ENCODE measurements at regions not wholly inside any gene's neighbourhood (a gene's known extent, or its start where the extent isn't known, plus 50 kb on each side); places are given as distances from the start of the nearest gene placed in this dataset.

GRCh38 chr10:2038036-2038435 lies 300.7 kb upstream of the ADARB2 start:
- no peak for DNase-seq (ENCODE audit: low spot score)
- no peaks in the 10 kb centered on the region for H3K27me3 ChIP-seq (ENCODE audit: control insufficient read depth in 4 of 4, insufficient read depth in 4 of 4, low read length in 3 of 4)
- no peak overlapping the region for H3K27ac ChIP-seq (ENCODE audit: low read depth in 1 of 2, low read length in 2 of 2)
- H3K36me3 ChIP-seq (ENCODE audit: control insufficient read depth in 4 of 4, insufficient read depth in 3 of 4, low read depth in 1 of 4, low read length in 3 of 4), result no peaks in the 10 kb centered on the region
- TF ChIP-seq RAD21 (IDR thresholded peaks at IDR 0.05), result no peak
- no peak for TF ChIP-seq SP1 (IDR thresholded peaks at IDR 0.05)
- TF ChIP-seq YY1 (IDR thresholded peaks at IDR 0.05), result no peak
- no peak for TF ChIP-seq RXRA (IDR thresholded peaks at IDR 0.05)
- no peak for TF ChIP-seq TAF1 (conservative IDR thresholded peaks at IDR 0.05)
- no peak for TF ChIP-seq HNF4A (conservative IDR thresholded peaks at IDR 0.05)
- no peak for TF ChIP-seq JUND (IDR thresholded peaks at IDR 0.05)
- no peak for TF ChIP-seq FOXA1 (IDR thresholded peaks at IDR 0.05)
- TF ChIP-seq NR2F2 (IDR thresholded peaks at IDR 0.05), result no peak
- TF ChIP-seq MAX (IDR thresholded peaks at IDR 0.05), result no peak
- no peak for TF ChIP-seq EGR1 (IDR thresholded peaks at IDR 0.05; ENCODE audit: low read depth in 2 of 2)
- TF ChIP-seq, protein P1, sequence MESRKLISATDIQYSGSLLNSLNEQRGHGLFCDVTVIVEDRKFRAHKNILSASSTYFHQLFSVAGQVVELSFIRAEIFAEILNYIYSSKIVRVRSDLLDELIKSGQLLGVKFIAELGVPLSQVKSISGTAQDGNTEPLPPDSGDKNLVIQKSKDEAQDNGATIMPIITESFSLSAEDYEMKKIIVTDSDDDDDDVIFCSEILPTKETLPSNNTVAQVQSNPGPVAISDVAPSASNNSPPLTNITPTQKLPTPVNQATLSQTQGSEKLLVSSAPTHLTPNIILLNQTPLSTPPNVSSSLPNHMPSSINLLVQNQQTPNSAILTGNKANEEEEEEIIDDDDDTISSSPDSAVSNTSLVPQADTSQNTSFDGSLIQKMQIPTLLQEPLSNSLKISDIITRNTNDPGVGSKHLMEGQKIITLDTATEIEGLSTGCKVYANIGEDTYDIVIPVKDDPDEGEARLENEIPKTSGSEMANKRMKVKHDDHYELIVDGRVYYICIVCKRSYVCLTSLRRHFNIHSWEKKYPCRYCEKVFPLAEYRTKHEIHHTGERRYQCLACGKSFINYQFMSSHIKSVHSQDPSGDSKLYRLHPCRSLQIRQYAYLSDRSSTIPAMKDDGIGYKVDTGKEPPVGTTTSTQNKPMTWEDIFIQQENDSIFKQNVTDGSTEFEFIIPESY (IDR thresholded peaks at IDR 0.05), result no peak
- TF ChIP-seq ATF3 (IDR thresholded peaks at IDR 0.05), result no peak
- TF ChIP-seq REST (IDR thresholded peaks at IDR 0.05), result no peak
- no peak for TF ChIP-seq GABPA (IDR thresholded peaks at IDR 0.05 in 1 of 2, conservative IDR thresholded peaks at IDR 0.05 in 1 of 2)
- no peak for TF ChIP-seq FOXA2 (IDR thresholded peaks at IDR 0.05)
- TF ChIP-seq HNF4G (IDR thresholded peaks at IDR 0.05), result no peak
- TF ChIP-seq CTCF (IDR thresholded peaks at IDR 0.05; ENCODE audit: low read depth, low read length, missing input control), result no peak
- H3K4me3 ChIP-seq (ENCODE audit: low read depth in 1 of 3, low read length in 3 of 3), result no peak overlapping the region
- WGBS, result 81% methylated on average over 2 of the region's 2 CpGs
- no peaks in the 10 kb centered on the region for H3K4me1 ChIP-seq (ENCODE audit: control insufficient read depth in 4 of 4, insufficient read depth in 4 of 4, low read length in 3 of 4)
- H3K9ac ChIP-seq (ENCODE audit: low read depth in 1 of 2, low read length in 2 of 2), result no peak overlapping the region
- H3K9me3 ChIP-seq (ENCODE audit: control insufficient read depth in 4 of 4, low read length in 3 of 4), result no peaks in the 10 kb centered on the region
